ENCODE measurements at regions not wholly inside any gene's neighbourhood (a gene's known extent, or its start where the extent isn't known, plus 50 kb on each side); places are given as distances from the start of the nearest gene placed in this dataset.

- TF ChIP-seq CTCF (conservative IDR thresholded peaks at IDR 0.05; ENCODE audit: low read length) (peak; percentile 67), EZH2phosphoT487 (IDR thresholded peaks at IDR 0.05; ENCODE audit: borderline replicate concordance, low read depth, low read length) (no peak)
These were observed 111.7 kb downstream of the AMER1 start for GRCh38 chrX:64093761-64094160.

Measured in OCI-LY7 (cell line).